GM12878 (cell line): ENCODE measurements at regions not wholly inside any gene's neighbourhood (a gene's known extent, or its start where the extent isn't known, plus 50 kb on each side); places are given as distances from the start of the nearest gene placed in this dataset.

Experiments used
- FOXK2 ChIP-seq: fragments of 450-650 bp; IDR thresholded peaks from 2 replicates; pipeline ENCODE4 v1.6.1; 2017; ENCODE audit warnings: mild to moderate bottlenecking, moderate library complexity
- MLLT1 ChIP-seq: fragments of 450-650 bp; IDR thresholded peaks from 2 replicates; pipeline ENCODE4 v1.6.1; 2016; ENCODE audit warnings: mild to moderate bottlenecking
- MXI1 ChIP-seq: fragments of 150-350 bp; IDR thresholded peaks from 2 replicates; pipeline ENCODE4 v1.6.1; 2011; ENCODE audit warnings: low read depth, mild to moderate bottlenecking, inconsistent platforms, low read length, improper control_type of control experiment
- NRF1 ChIP-seq: conservative IDR thresholded peaks from 2 replicates; pipeline ENCODE4 v1.6.1; 2011; ENCODE audit warnings: mild to moderate bottlenecking, low read depth, low read length, improper control_type of control experiment
- RELB ChIP-seq: fragments of 450-650 bp; IDR thresholded peaks from 2 replicates; pipeline ENCODE4 v1.6.1; 2017; ENCODE audit warnings: low read depth, mild to moderate bottlenecking, moderate library complexity
- RUNX3 ChIP-seq: IDR thresholded peaks from 2 replicates; pipeline ENCODE4 v1.6.1; 2012; ENCODE audit warnings: low read length, inconsistent platforms
- ZBTB4 ChIP-seq: fragments of 450-650 bp; formaldehyde crosslinking; IDR thresholded peaks from 2 replicates; pipeline ENCODE4 v1.4.0; 2022; ENCODE audit warnings: mild to moderate bottlenecking, moderate library complexity

GRCh38 chr2:153145470-153145978, 333.0 kb downstream of the RPRM start (continued):
- TF ChIP-seq RUNX3 (no peak), MLLT1 (no peak), NRF1 (no peak), MXI1 (no peak), FOXK2 (no peak), RELB (no peak), ZBTB4 (no peak)
